HEK293 (cell line): ENCODE measurements at regions not wholly inside any gene's neighbourhood (a gene's known extent, or its start where the extent isn't known, plus 50 kb on each side); places are given as distances from the start of the nearest gene placed in this dataset.

ENCODE experiments used
- CTCF ChIA-PET: fragments of 350-600 bp; formaldehyde crosslinking; extraction: SDS; loops from one replicate; lab custom pipeline; 2021; ENCODE audit warnings: antibody characterized with exemption; lab: Yijun Ruan, JAX
- POLR2A ChIA-PET: fragments of 300-600 bp; formaldehyde crosslinking; extraction: SDS; loops from one replicate; lab custom pipeline; 2020; ENCODE audit warnings: antibody characterized with exemption, inconsistent platforms; lab: Yijun Ruan, JAX
- H3K27ac ChIP-seq: fragments of 200-500 bp; sonication (Bioruptor generic); 2 replicates; pipeline ENCODE4 v1.5.1; 2014; ENCODE audit warnings: low read depth, low read length, control low read depth, inconsistent platforms; ENCODE audit errors: extremely low read depth
- H3K36me3 ChIP-seq, 2 experiments: fragments of 200-500 bp in 1 of 2; sonication (Bioruptor generic) in 1 of 2; 1 replicate in 1 of 2; 2 replicates in 1 of 2; pipeline ENCODE4 v1.5.1; 2014 to 2017; ENCODE audit warnings: inconsistent platforms in 2 of 2, low read length in 2 of 2; ENCODE audit not compliant: control insufficient read depth in 2 of 2, insufficient read depth in 1 of 2
- H3K4me1 ChIP-seq: fragments of 200-500 bp; sonication (Bioruptor generic); 2 replicates; pipeline ENCODE4 v1.5.1; 2014; ENCODE audit warnings: mild to moderate bottlenecking, low read length, inconsistent platforms; ENCODE audit not compliant: control insufficient read depth, insufficient read depth
- H3K4me3 ChIP-seq: 2 replicates; pipeline ENCODE4 v1.5.1; 2011; ENCODE audit warnings: low read depth, mild to moderate bottlenecking, control low read depth, low read length, moderate library complexity
- H3K9me3 ChIP-seq: fragments of 200-500 bp; sonication (Bioruptor generic); 2 replicates; pipeline ENCODE4 v1.5.1; 2014; ENCODE audit warnings: low read depth, low read length, inconsistent platforms; ENCODE audit not compliant: control insufficient read depth, insufficient read depth
- GFI1B ChIP-seq: fragments of 450-650 bp; formaldehyde crosslinking; IDR thresholded peaks from 2 replicates; pipeline ENCODE4 v1.5.1; 2016; ENCODE audit warnings: missing biosample characterization, missing genetic modification characterization
- KLF8 ChIP-seq: fragments of 450-650 bp; formaldehyde crosslinking; IDR thresholded peaks from 2 replicates; pipeline ENCODE4 v1.5.1; 2016; ENCODE audit warnings: missing biosample characterization, missing genetic modification characterization
- MEIS1 ChIP-seq: sonication (generic); formaldehyde crosslinking; IDR thresholded peaks from 2 replicates; pipeline ENCODE4 v1.8.1; 2022; ENCODE audit warnings: missing genetic modification reagents, mild to moderate bottlenecking, borderline replicate concordance
- MZF1 ChIP-seq: fragments of 450-650 bp; formaldehyde crosslinking; IDR thresholded peaks from 2 replicates; pipeline ENCODE4 v1.5.1; 2017; ENCODE audit warnings: missing biosample characterization, missing genetic modification characterization, borderline replicate concordance
- REST ChIP-seq: fragments of 450-650 bp; formaldehyde crosslinking; IDR thresholded peaks from 2 replicates; pipeline ENCODE4 v1.5.1; 2016; ENCODE audit warnings: missing biosample characterization, missing genetic modification characterization
- WT1 ChIP-seq: fragments of 450-650 bp; formaldehyde crosslinking; IDR thresholded peaks from 2 replicates; pipeline ENCODE4 v1.5.1; 2016; ENCODE audit warnings: missing biosample characterization, missing genetic modification characterization
- ZBTB10 ChIP-seq: fragments of 450-650 bp; formaldehyde crosslinking; IDR thresholded peaks from 2 replicates; pipeline ENCODE4 v1.5.1; 2016; ENCODE audit warnings: missing biosample characterization, missing genetic modification characterization
- ZBTB11 ChIP-seq: fragments of 450-650 bp; formaldehyde crosslinking; conservative IDR thresholded peaks from 2 replicates; pipeline ENCODE4 v1.5.1; 2016; ENCODE audit warnings: low read depth, missing biosample characterization, missing genetic modification characterization
- ZBTB49 ChIP-seq: fragments of 450-650 bp; formaldehyde crosslinking; IDR thresholded peaks from 2 replicates; pipeline ENCODE4 v1.5.1; 2016; ENCODE audit warnings: missing biosample characterization, missing genetic modification characterization, low read depth
- ZBTB6 ChIP-seq: fragments of 450-650 bp; formaldehyde crosslinking; IDR thresholded peaks from 2 replicates; pipeline ENCODE4 v1.5.1; 2017; ENCODE audit warnings: missing biosample characterization, missing genetic modification characterization
- ZNF266 ChIP-seq: fragments of 450-650 bp; formaldehyde crosslinking; IDR thresholded peaks from 2 replicates; pipeline ENCODE4 v1.5.1; 2016; ENCODE audit warnings: missing biosample characterization, missing genetic modification characterization, low read depth
- ZNF571 ChIP-seq: fragments of 450-650 bp; formaldehyde crosslinking; IDR thresholded peaks from 2 replicates; pipeline ENCODE4 v1.5.0; 2017; ENCODE audit warnings: missing biosample characterization, missing genetic modification characterization
- ZNF624 ChIP-seq: fragments of 450-650 bp; formaldehyde crosslinking; IDR thresholded peaks from 2 replicates; pipeline ENCODE4 v1.5.1; 2017; ENCODE audit warnings: missing biosample characterization, missing genetic modification characterization
- ZNF629 ChIP-seq: fragments of 450-650 bp; formaldehyde crosslinking; IDR thresholded peaks from 2 replicates; pipeline ENCODE4 v1.5.1; 2017; ENCODE audit warnings: missing biosample characterization, missing genetic modification characterization
- ZNF645 ChIP-seq: fragments of 450-650 bp; formaldehyde crosslinking; IDR thresholded peaks from 2 replicates; pipeline ENCODE4; 2016; ENCODE audit warnings: missing biosample characterization, missing genetic modification characterization
- ZNF792 ChIP-seq: fragments of 450-650 bp; formaldehyde crosslinking; IDR thresholded peaks from 2 replicates; pipeline ENCODE4 v1.5.1; 2016; ENCODE audit warnings: missing biosample characterization, missing genetic modification characterization
- ZSCAN18 ChIP-seq: fragments of 450-650 bp; formaldehyde crosslinking; IDR thresholded peaks from 2 replicates; pipeline ENCODE4 v1.5.1; 2016; ENCODE audit warnings: missing biosample characterization, missing genetic modification characterization

- no peak for TF ChIP-seq ZBTB10 (tag by site-specific recombination)
- no peak for TF ChIP-seq REST
Observed at GRCh38 chr15:46622851-46623250, 988.0 kb downstream of the SQOR start (continued).

- no peak overlapping the region for H3K4me3 ChIP-seq
- no peaks in the 10 kb centered on the region for H3K9me3 ChIP-seq
- H3K36me3 ChIP-seq, result no peaks in the 10 kb centered on the region
- TF ChIP-seq KLF8 (tag by site-specific recombination), result no peak
- TF ChIP-seq ZNF645 (tag by site-specific recombination), result no peak
- no peak for TF ChIP-seq ZBTB11
- no peak for TF ChIP-seq ZSCAN18 (tag by site-specific recombination)
- no peak for TF ChIP-seq ZBTB49 (tag by site-specific recombination)
- no peak for TF ChIP-seq ZNF571 (tag by site-specific recombination)
- no peak for TF ChIP-seq ZNF624 (tag by site-specific recombination)
- no peak for TF ChIP-seq ZBTB6 (tag by site-specific recombination)
- TF ChIP-seq WT1 (tag by site-specific recombination), result no peak
- no peak for TF ChIP-seq GFI1B (tag by site-specific recombination)
- TF ChIP-seq MZF1, result no peak
- no peak for TF ChIP-seq ZNF629 (tag by site-specific recombination)
- TF ChIP-seq MEIS1 (CRISPR knock-in tag), result no peak
- no peak for TF ChIP-seq ZNF792 (tag by site-specific recombination)
- TF ChIP-seq ZNF266 (tag by site-specific recombination), result no peak
- no peaks in the 10 kb centered on the region for H3K4me1 ChIP-seq
- no peak overlapping the region for H3K27ac ChIP-seq
- POLR2A ChIA-PET, result no interaction called here
- CTCF ChIA-PET, result no interaction called here
Observed at GRCh38 chr15:46636206-46636605, 1001.4 kb downstream of the SQOR start.
